HepG2 (cell line): ENCODE measurements at regions not wholly inside any gene's neighbourhood (a gene's known extent, or its start where the extent isn't known, plus 50 kb on each side); places are given as distances from the start of the nearest gene placed in this dataset.

ENCODE experiments used
- ATAC-seq: fragments of 200-7000 bp; cut with Tn5 transposase; 3 replicates; pipeline ENCODE4 v1.9.1; 2020; ENCODE audit warnings: mild to moderate bottlenecking, moderate library complexity
- BruUV-seq: library from RNA; stranded (reverse); fragments of 400-500 nt; replicated peaks from 2 replicates; lab custom pipeline; 2021; lab: Mats Ljungman, UMichigan
- CTCF ChIA-PET: fragments of 300-600 bp; formaldehyde crosslinking; extraction: SDS; loops from one replicate; lab custom pipeline; 2021; ENCODE audit warnings: low total read pairs, inconsistent platforms, low intra/inter-chr PET ratio; lab: Yijun Ruan, JAX
- POLR2A ChIA-PET: fragments of 350-600 bp; sonication (Branson Sonifier 250); formaldehyde crosslinking; loops from one replicate; lab custom pipeline; 2020; ENCODE audit warnings: antibody characterized with exemption, inconsistent platforms; lab: Yijun Ruan, JAX
- DNase-seq: peaks from one replicate; pipeline ENCODE4 v3.0.0-alpha.2; 2015; ENCODE audit warnings: low spot score
- FAIRE-seq: peaks from 3 replicates; lab custom pipeline; 2011; peaks lifted over from hg19 to GRCh38; lab: Jason Lieb, UNC
- H2AFZ ChIP-seq: one replicate; pipeline ENCODE4 v1.6.1; 2011; ENCODE audit warnings: low read length, inconsistent platforms
- H3K27ac ChIP-seq: fragments of 300-600 bp; 3 replicates; pipeline ENCODE4 v1.8.0; 2011; ENCODE audit warnings: mixed run types, mild to moderate bottlenecking, mixed read lengths, low read length, inconsistent platforms; ENCODE audit not compliant: insufficient read depth; ENCODE audit errors: extremely low read length
- H3K27me3 ChIP-seq, 2 experiments: fragments of 200-600 bp in 1 of 2; 2 replicates in 1 of 2; 3 replicates in 1 of 2; pipeline versions ENCODE4 v1.6.0 to v1.8.0; 2011; ENCODE audit warnings: low read length in 2 of 2, mild to moderate bottlenecking in 2 of 2, moderate library complexity in 2 of 2, inconsistent platforms in 1 of 2; ENCODE audit not compliant: insufficient read depth in 2 of 2, control insufficient read depth in 1 of 2
- H3K36me3 ChIP-seq, 2 experiments: fragments of 200-600 bp in 1 of 2; replicated peaks in 1 of 2; 2 replicates in 1 of 2; 3 replicates in 1 of 2; pipeline versions ENCODE4 v1.5.1 to v1.8.0; 2011; ENCODE audit warnings: low read length in 2 of 2, inconsistent platforms in 1 of 2; ENCODE audit not compliant: insufficient read depth in 2 of 2, control insufficient read depth in 1 of 2
- H3K4me1 ChIP-seq: 2 replicates; pipeline ENCODE4 v1.5.1; 2012; ENCODE audit warnings: low read length, inconsistent platforms; ENCODE audit not compliant: insufficient read depth
- H3K4me2 ChIP-seq: 2 replicates; pipeline ENCODE4 v1.6.0; 2011; ENCODE audit warnings: low read depth, low read length, inconsistent platforms
- H3K4me3 ChIP-seq, 3 experiments: fragments of 200-600 bp in 1 of 3; sonication (generic), shearing (Covaris generic) in 1 of 3; replicated peaks in 1 of 3; 2 replicates each; pipeline ENCODE4 v1.5.1; 2011 to 2016; ENCODE audit warnings: low read length in 3 of 3, inconsistent platforms in 2 of 3, low read depth in 2 of 3, mild to moderate bottlenecking in 2 of 3, control low read depth in 1 of 3, mixed read lengths in 1 of 3; ENCODE audit not compliant: insufficient read depth in 1 of 3
- H3K79me2 ChIP-seq: one replicate; pipeline ENCODE4 v1.6.1; 2011; ENCODE audit warnings: low read length, inconsistent platforms; ENCODE audit not compliant: insufficient read depth
- H3K9ac ChIP-seq: 2 replicates; pipeline ENCODE4 v1.6.0; 2011; ENCODE audit warnings: mild to moderate bottlenecking, low read depth, low read length, inconsistent platforms; ENCODE audit not compliant: insufficient read depth
- H3K9me3 ChIP-seq: 2 replicates; pipeline ENCODE4 v1.5.1; 2012; ENCODE audit warnings: mild to moderate bottlenecking, low read length
- H4K20me1 ChIP-seq: 2 replicates; pipeline ENCODE4 v1.6.0; 2011; ENCODE audit warnings: inconsistent platforms, mild to moderate bottlenecking, low read length, moderate library complexity; ENCODE audit not compliant: insufficient read depth
- CTCF ChIP-seq: sonication (generic); formaldehyde crosslinking; IDR thresholded peaks from 2 replicates; pipeline ENCODE4 v1.5.0; 2020; ENCODE audit warnings: mild to moderate bottlenecking, missing genetic modification reagents, moderate library complexity
- HOXD1 ChIP-seq: sonication (generic); formaldehyde crosslinking; IDR thresholded peaks from 2 replicates; pipeline ENCODE4 v1.5.0; 2020; ENCODE audit warnings: missing genetic modification reagents
- MLXIP ChIP-seq: sonication (generic); formaldehyde crosslinking; IDR thresholded peaks from 2 replicates; pipeline ENCODE4 v1.9.0; 2021; ENCODE audit warnings: missing genetic modification reagents, borderline replicate concordance
- STAG1 ChIP-seq: sonication (generic); formaldehyde crosslinking; IDR thresholded peaks from 2 replicates; pipeline ENCODE4 v1.4.0; 2020; ENCODE audit warnings: missing genetic modification reagents
- ZNF678 ChIP-seq: sonication (generic); formaldehyde crosslinking; IDR thresholded peaks from 2 replicates; pipeline ENCODE4 v1.4.0; 2020; ENCODE audit warnings: mild to moderate bottlenecking, missing genetic modification reagents
- ZNF800 ChIP-seq: sonication (generic); formaldehyde crosslinking; IDR thresholded peaks from 2 replicates; pipeline ENCODE4 v1.4.0; 2020; ENCODE audit warnings: missing genetic modification reagents
- WGBS: methylation state at CpG from one replicate; pipeline ENCODE4 v1.1.6; 2017; ENCODE audit warnings: low lambda C conversion rate; 5-methylcytosine and 5-hydroxymethylcytosine counted together
- in situ Hi-C: cut with HindIII; loops from 2 replicates; pipeline ENCODE4 v1.10.0; 2017; ENCODE audit warnings: low pct_unique_long_range_greater_than_20kb; ENCODE audit not compliant: extremely low pct_ligation_motif_present
- intact Hi-C: fragments of 100-400 bp; cut with micrococcal nuclease; formaldehyde crosslinking; loops from one replicate; pipeline ENCODE4 v1.10.0; 2022; ENCODE audit not compliant: unreplicated experiment

DNA sequence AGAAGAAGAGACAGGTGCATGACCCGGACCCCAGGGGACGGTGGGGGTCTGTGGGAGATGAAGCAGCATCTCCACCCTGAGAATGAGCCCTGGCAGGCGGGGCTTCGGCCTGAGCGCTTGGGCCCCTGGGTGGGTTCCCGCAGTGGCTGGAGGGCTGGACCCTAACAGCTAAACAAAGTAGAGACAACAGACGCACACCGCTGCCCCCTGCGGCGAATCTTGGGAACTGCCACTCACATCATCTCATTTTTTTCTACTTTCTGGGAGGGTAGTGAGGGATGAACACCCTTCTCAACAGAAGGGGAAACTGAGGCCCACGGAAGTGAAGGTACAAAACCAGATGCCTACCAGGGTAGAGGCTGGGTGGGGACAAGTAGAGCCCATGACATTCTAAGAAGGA lies 104.7 kb downstream of the RFLNA start (continued):
- TF ChIP-seq STAG1 (CRISPR knock-in tag) = peak; percentile 73

DNA sequence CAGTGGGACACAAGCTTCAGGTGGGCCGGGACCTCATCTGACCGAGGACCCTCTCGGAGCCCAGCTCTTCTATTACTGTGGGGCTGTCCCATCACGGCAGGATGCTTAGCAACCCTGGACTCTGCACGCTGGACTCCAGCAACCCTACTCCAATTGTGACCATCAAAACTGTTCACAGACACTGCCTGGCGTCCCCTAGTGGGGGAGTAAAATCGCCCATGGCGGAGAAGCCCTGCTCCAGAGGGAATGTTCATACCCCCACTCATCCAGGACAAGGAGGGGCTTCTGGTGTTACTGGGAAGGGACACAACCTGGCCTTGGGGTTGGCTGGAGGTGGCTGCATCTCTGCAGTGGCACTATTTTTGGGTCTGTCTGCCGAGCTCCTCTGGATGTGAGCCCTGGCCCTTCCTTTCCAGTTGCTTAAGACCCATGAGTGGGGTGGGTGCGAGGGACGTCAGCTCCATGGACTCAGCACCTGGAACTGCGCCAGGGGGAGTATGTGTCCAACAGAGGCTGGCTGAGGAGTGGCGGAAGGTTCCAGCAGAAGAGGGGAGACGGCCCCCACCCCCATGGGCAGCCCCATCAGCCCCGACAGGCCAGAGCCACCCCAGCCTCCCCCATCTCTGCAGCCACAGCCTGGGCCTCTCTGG lies 103.8 kb downstream of the RFLNA start:
- Histone ChIP-seq H3K4me1 (no peaks in the 10 kb centered on the region), H3K27me3 (no peaks in the 10 kb centered on the region), H3K9ac (no peak overlapping the region), H3K4me2 (no peak overlapping the region), H3K4me3 (no peak overlapping the region), H3K79me2 (no peaks in the 10 kb centered on the region), H3K9me3 (no peaks in the 10 kb centered on the region), H2AFZ (no peak overlapping the region), H4K20me1 (no peaks in the 10 kb centered on the region; the same call in 1 of the 2 replicates), H3K27ac (no peak overlapping the region), H3K36me3 (peaks cover 20 to 55% of the 10 kb centered on the region in 2 experiments; a peak in 4 of 5 replicates)
- DNase-seq (no peak), FAIRE-seq (no peak), ATAC-seq (peak; percentile 12; the same call in 1 of the 3 replicates)
- in situ Hi-C loops (no loop called here), intact Hi-C loops (loop anchor here (1.0 to 2.0 kb wide), 2 partner anchors 50 to 66 kb away; no protein-coding TSS in a partner anchor)
- WGBS = 87% methylated on average over 3 of the region's 15 CpGs
- ChIA-PET CTCF (no interaction called here), POLR2A (interaction anchor here (1.5 kb wide), 1 partner anchor 9 kb away, joined by 6 read pairs; no protein-coding TSS in a partner anchor)
- peak; percentile 17; the same call in 1 of the 2 replicates for TF ChIP-seq STAG1 (CRISPR knock-in tag)
- TF ChIP-seq CTCF (CRISPR knock-in tag) = peak; percentile 26; the same call in 1 of the 2 replicates
- no peak for TF ChIP-seq HOXD1 (CRISPR knock-in tag)
- TF ChIP-seq ZNF678 (CRISPR knock-in tag) = no peak
- no peak for TF ChIP-seq MLXIP (CRISPR knock-in tag)
- no peak for TF ChIP-seq ZNF800
- no TSS peak for BruUV-seq
